ENCODE measurements at regions not wholly inside any gene's neighbourhood (a gene's known extent, or its start where the extent isn't known, plus 50 kb on each side); places are given as distances from the start of the nearest gene placed in this dataset.
A peak's percentile ranks its signal among the peaks of the same experiment; 100 is the strongest.

- Histone ChIP-seq H3K4me3 (no peak overlapping the region), H3K4me1 (no peaks in the 10 kb centered on the region), H3K27me3 (no peaks in the 10 kb centered on the region), H3K36me3 (no peaks in the 10 kb centered on the region), H3K9me3 (no peaks in the 10 kb centered on the region), H3K27ac (no peak overlapping the region)
- no peak for TF ChIP-seq CTCF (IDR thresholded peaks at IDR 0.05)
- no peak for DNase-seq (ENCODE audit: low spot score in 2 of 2)
- intact Hi-C loops (cut with DNase I), result no loop called here
These were observed 323.8 kb downstream of the GLRX3 start for GRCh38 chr10:130459851-130460490.

GRCh38 chr10:130461631-130462030 is 325.4 kb downstream of the GLRX3 start:
- H3K36me3 ChIP-seq, result no peaks in the 10 kb centered on the region
- intact Hi-C loops (cut with DNase I), result no loop called here
- H3K27me3 ChIP-seq, result no peaks in the 10 kb centered on the region
- no peak overlapping the region for H3K27ac ChIP-seq
- H3K9me3 ChIP-seq, result no peaks in the 10 kb centered on the region
- no peak for DNase-seq (ENCODE audit: low spot score in 2 of 2)
- H3K4me1 ChIP-seq, result no peaks in the 10 kb centered on the region
- no peak for TF ChIP-seq CTCF (IDR thresholded peaks at IDR 0.05)
- H3K4me3 ChIP-seq, result no peak overlapping the region

- no peak overlapping the region for H3K4me3 ChIP-seq
- DNase-seq (ENCODE audit: low spot score in 2 of 2), result peak in 1 of 2 donors; percentile 27
- intact Hi-C loops (cut with DNase I), result no loop called here
These were observed 327.1 kb downstream of the GLRX3 start for GRCh38 chr10:130463104-130463875.

GRCh38 chr10:130463876-130464364 is 327.7 kb downstream of the GLRX3 start:
- Histone ChIP-seq H3K27me3 (no peaks in the 10 kb centered on the region), H3K9me3 (no peaks in the 10 kb centered on the region), H3K36me3 (no peaks in the 10 kb centered on the region), H3K27ac (no peak overlapping the region), H3K4me1 (no peaks in the 10 kb centered on the region), H3K4me3 (no peak overlapping the region)
- DNase-seq (ENCODE audit: low spot score in 2 of 2), result peak in 1 of 2 donors; percentile 4
- no peak for TF ChIP-seq CTCF (IDR thresholded peaks at IDR 0.05)
- intact Hi-C loops (cut with DNase I), result no loop called here

More at GRCh38 chr10:130463104-130463875, 327.1 kb downstream of the GLRX3 start:
- no peaks in the 10 kb centered on the region for H3K9me3 ChIP-seq
- no peak for TF ChIP-seq CTCF (IDR thresholded peaks at IDR 0.05)
- H3K27me3 ChIP-seq, result no peaks in the 10 kb centered on the region
- no peaks in the 10 kb centered on the region for H3K36me3 ChIP-seq
- no peaks in the 10 kb centered on the region for H3K4me1 ChIP-seq
- no peak overlapping the region for H3K27ac ChIP-seq

- no peak overlapping the region for H3K4me3 ChIP-seq
- no peak for TF ChIP-seq CTCF (IDR thresholded peaks at IDR 0.05)
- DNase-seq (ENCODE audit: low spot score in 2 of 2), result peak in 1 of 2 donors; percentile 27
- no peak overlapping the region for H3K27ac ChIP-seq
- no peaks in the 10 kb centered on the region for H3K27me3 ChIP-seq
- no peaks in the 10 kb centered on the region for H3K36me3 ChIP-seq
- intact Hi-C loops (cut with DNase I), result no loop called here
- H3K4me1 ChIP-seq, result no peaks in the 10 kb centered on the region
- no peaks in the 10 kb centered on the region for H3K9me3 ChIP-seq
These were observed 328.2 kb downstream of the GLRX3 start for GRCh38 chr10:130464426-130464825.

All from ascending aorta (tissue), 2 donors.